ENCODE measurements at regions not wholly inside any gene's neighbourhood (a gene's known extent, or its start where the extent isn't known, plus 50 kb on each side); places are given as distances from the start of the nearest gene placed in this dataset.

DNA sequence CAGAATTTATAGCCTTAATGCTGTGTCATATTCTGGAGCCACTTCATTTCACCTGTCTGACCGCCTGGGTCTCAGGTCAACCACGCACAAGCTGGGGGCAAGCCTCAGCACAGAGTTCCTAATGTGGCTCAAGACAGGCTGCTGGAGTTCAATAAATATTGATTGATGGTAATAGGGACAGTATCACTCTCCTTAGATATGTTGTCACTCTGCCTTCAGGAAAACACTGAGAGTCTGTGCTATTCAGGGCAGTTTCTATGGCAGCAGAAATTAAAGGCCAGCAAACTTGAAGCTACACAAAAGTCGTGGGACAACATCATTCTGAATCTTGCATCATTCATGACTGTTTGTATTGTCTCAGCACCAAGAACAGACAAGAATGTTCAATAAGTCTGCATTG lies 696.1 kb downstream of the METTL4 start:
- H3K27me3 ChIP-seq (replicated peaks; ENCODE audit: insufficient read depth, low read length), result no peaks in the 10 kb centered on the region
- no peak overlapping the region for H3K9ac ChIP-seq (ENCODE audit: low read length)
- no peak overlapping the region for H3K4me3 ChIP-seq (ENCODE audit: low read length)
- no peaks in the 10 kb centered on the region for H3K9me2 ChIP-seq (replicated peaks; ENCODE audit: insufficient read depth, low read length)
- no peaks in the 10 kb centered on the region for H4K20me1 ChIP-seq (ENCODE audit: insufficient read depth, low read length)
- no peak for DNase-seq
- H3K36me3 ChIP-seq (replicated peaks; ENCODE audit: insufficient read depth, low read length), result no peaks in the 10 kb centered on the region
- TF ChIP-seq, protein P1, sequence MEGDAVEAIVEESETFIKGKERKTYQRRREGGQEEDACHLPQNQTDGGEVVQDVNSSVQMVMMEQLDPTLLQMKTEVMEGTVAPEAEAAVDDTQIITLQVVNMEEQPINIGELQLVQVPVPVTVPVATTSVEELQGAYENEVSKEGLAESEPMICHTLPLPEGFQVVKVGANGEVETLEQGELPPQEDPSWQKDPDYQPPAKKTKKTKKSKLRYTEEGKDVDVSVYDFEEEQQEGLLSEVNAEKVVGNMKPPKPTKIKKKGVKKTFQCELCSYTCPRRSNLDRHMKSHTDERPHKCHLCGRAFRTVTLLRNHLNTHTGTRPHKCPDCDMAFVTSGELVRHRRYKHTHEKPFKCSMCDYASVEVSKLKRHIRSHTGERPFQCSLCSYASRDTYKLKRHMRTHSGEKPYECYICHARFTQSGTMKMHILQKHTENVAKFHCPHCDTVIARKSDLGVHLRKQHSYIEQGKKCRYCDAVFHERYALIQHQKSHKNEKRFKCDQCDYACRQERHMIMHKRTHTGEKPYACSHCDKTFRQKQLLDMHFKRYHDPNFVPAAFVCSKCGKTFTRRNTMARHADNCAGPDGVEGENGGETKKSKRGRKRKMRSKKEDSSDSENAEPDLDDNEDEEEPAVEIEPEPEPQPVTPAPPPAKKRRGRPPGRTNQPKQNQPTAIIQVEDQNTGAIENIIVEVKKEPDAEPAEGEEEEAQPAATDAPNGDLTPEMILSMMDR (IDR thresholded peaks at IDR 0.05; ENCODE audit: low read length), result no peak
- no peak overlapping the region for H3K27ac ChIP-seq (ENCODE audit: low read length)
- no peak overlapping the region for H2AFZ ChIP-seq (ENCODE audit: low read length)
- H3K4me1 ChIP-seq (ENCODE audit: low read length), result no peaks in the 10 kb centered on the region
- no peak overlapping the region for H3K4me2 ChIP-seq (ENCODE audit: low read depth, low read length)
- no peaks in the 10 kb centered on the region for H3K79me2 ChIP-seq (ENCODE audit: low read length)
- no peaks in the 10 kb centered on the region for H3F3A ChIP-seq (ENCODE audit: insufficient read depth, low read length)
- H3K9me3 ChIP-seq (replicated peaks; ENCODE audit: insufficient read depth, low read length), result no peaks in the 10 kb centered on the region

GRCh38 chr18:1884623-1885022 lies 686.7 kb downstream of the METTL4 start:
- no peak overlapping the region for H2AFZ ChIP-seq (ENCODE audit: low read length)
- H3K9me2 ChIP-seq (replicated peaks; ENCODE audit: insufficient read depth, low read length), result no peaks in the 10 kb centered on the region
- H3K9ac ChIP-seq (ENCODE audit: low read length), result no peak overlapping the region
- H3K27ac ChIP-seq (ENCODE audit: low read length), result no peak overlapping the region
- no peak overlapping the region for H3K4me2 ChIP-seq (ENCODE audit: low read depth, low read length)
- no peaks in the 10 kb centered on the region for H3K9me3 ChIP-seq (replicated peaks; ENCODE audit: insufficient read depth, low read length)
- H3K4me1 ChIP-seq (ENCODE audit: low read length), result no peaks in the 10 kb centered on the region
- no peak for DNase-seq
- TF ChIP-seq, protein P1 (IDR thresholded peaks at IDR 0.05; ENCODE audit: low read length), result no peak
- TF ChIP-seq EZH2 (optimal IDR thresholded peaks at IDR 0.05; ENCODE audit: low read depth, low read length) (no peak), EZH2phosphoT487 (IDR thresholded peaks at IDR 0.05; ENCODE audit: low read length) (no peak)
- no peaks in the 10 kb centered on the region for H3K27me3 ChIP-seq (replicated peaks; ENCODE audit: insufficient read depth, low read length)
- no peaks in the 10 kb centered on the region for H3K79me2 ChIP-seq (ENCODE audit: low read length)
- no peaks in the 10 kb centered on the region for H4K20me1 ChIP-seq (ENCODE audit: insufficient read depth, low read length)
- H3K4me3 ChIP-seq (ENCODE audit: low read length), result no peak overlapping the region
- no peaks in the 10 kb centered on the region for H3K36me3 ChIP-seq (replicated peaks; ENCODE audit: insufficient read depth, low read length)
- no peaks in the 10 kb centered on the region for H3F3A ChIP-seq (ENCODE audit: insufficient read depth, low read length)

GRCh38 chr18:1891641-1892040 lies 679.7 kb downstream of the METTL4 start:
- Histone ChIP-seq H3K9ac (ENCODE audit: low read length) (no peak overlapping the region), H3K36me3 (replicated peaks; ENCODE audit: insufficient read depth, low read length) (no peaks in the 10 kb centered on the region), H2AFZ (ENCODE audit: low read length) (no peak overlapping the region), H3K9me2 (replicated peaks; ENCODE audit: insufficient read depth, low read length) (no peaks in the 10 kb centered on the region), H3K4me1 (ENCODE audit: low read length) (no peaks in the 10 kb centered on the region), H4K20me1 (ENCODE audit: insufficient read depth, low read length) (no peaks in the 10 kb centered on the region), H3K27me3 (replicated peaks; ENCODE audit: insufficient read depth, low read length) (no peaks in the 10 kb centered on the region), H3K79me2 (ENCODE audit: low read length) (no peaks in the 10 kb centered on the region), H3K27ac (ENCODE audit: low read length) (no peak overlapping the region), H3K4me2 (ENCODE audit: low read depth, low read length) (no peak overlapping the region), H3K4me3 (ENCODE audit: low read length) (no peak overlapping the region), H3F3A (ENCODE audit: insufficient read depth, low read length) (no peaks in the 10 kb centered on the region), H3K9me3 (replicated peaks; ENCODE audit: insufficient read depth, low read length) (no peaks in the 10 kb centered on the region)
- TF ChIP-seq, protein P1 (IDR thresholded peaks at IDR 0.05; ENCODE audit: low read length), result no peak
- TF ChIP-seq EZH2phosphoT487 (IDR thresholded peaks at IDR 0.05; ENCODE audit: low read length) (no peak), EZH2 (optimal IDR thresholded peaks at IDR 0.05; ENCODE audit: low read depth, low read length) (no peak)
- no peak for DNase-seq
